H9 (cell line): ENCODE measurements at regions not wholly inside any gene's neighbourhood (a gene's known extent, or its start where the extent isn't known, plus 50 kb on each side); places are given as distances from the start of the nearest gene placed in this dataset.

Experiments
- DNase-seq: peaks from one replicate; pipeline ENCODE4 v3.0.0-alpha.2; 2017
- H2AFZ ChIP-seq: one replicate; pipeline ENCODE4 v1.6.1; 2013; ENCODE audit warnings: mild to moderate bottlenecking, low read length, control low read depth, moderate library complexity
- H2AK5ac ChIP-seq: 2 replicates; pipeline ENCODE4 v1.6.1; 2013; ENCODE audit warnings: low read length, control low read depth, mixed read lengths; ENCODE audit not compliant: insufficient read length
- H2BK120ac ChIP-seq: one replicate; pipeline ENCODE4 v1.6.1; 2013; ENCODE audit warnings: low read depth, mild to moderate bottlenecking, low read length, control low read depth, inconsistent platforms; ENCODE audit not compliant: poor library complexity, severe bottlenecking
- H2BK12ac ChIP-seq: 2 replicates; pipeline ENCODE4 v1.6.1; 2013; ENCODE audit warnings: low read length, control low read depth, mixed read lengths, low read depth; ENCODE audit not compliant: insufficient read length
- H2BK15ac ChIP-seq: 2 replicates; pipeline ENCODE4 v1.6.1; 2013; ENCODE audit warnings: low read depth, low read length, control low read depth
- H2BK20ac ChIP-seq: one replicate; pipeline ENCODE4 v1.6.1; 2013; ENCODE audit warnings: low read depth, mild to moderate bottlenecking, low read length, control low read depth, inconsistent platforms; ENCODE audit not compliant: poor library complexity, severe bottlenecking
- H2BK5ac ChIP-seq: 2 replicates; pipeline ENCODE4 v1.6.1; 2013; ENCODE audit warnings: low read length, control low read depth, mixed read lengths; ENCODE audit not compliant: insufficient read length
- H3K14ac ChIP-seq: 2 replicates; pipeline ENCODE4 v1.6.1; 2013; ENCODE audit warnings: low read length, control low read depth; ENCODE audit not compliant: insufficient read depth
- H3K18ac ChIP-seq: 2 replicates; pipeline ENCODE4 v1.6.1; 2013; ENCODE audit warnings: low read depth, mild to moderate bottlenecking, mixed read lengths, low read length, control low read depth; ENCODE audit not compliant: insufficient read length
- H3K23ac ChIP-seq: 2 replicates; pipeline ENCODE4 v1.6.1; 2013; ENCODE audit warnings: low read length, control low read depth, mixed read lengths, low read depth; ENCODE audit not compliant: insufficient read length
- H3K23me2 ChIP-seq: 2 replicates; pipeline ENCODE4 v1.6.1; 2013; ENCODE audit warnings: low read depth, mild to moderate bottlenecking, mixed read lengths, low read length, control low read depth; ENCODE audit not compliant: insufficient read length, poor library complexity, severe bottlenecking
- H3K27ac ChIP-seq: 2 replicates; pipeline ENCODE4 v1.5.1; 2013; ENCODE audit warnings: low read length, control low read depth, mixed read lengths, low read depth; ENCODE audit not compliant: insufficient read length
- H3K27me3 ChIP-seq: 2 replicates; pipeline ENCODE4 v1.6.1; 2013; ENCODE audit warnings: low read length, control low read depth, inconsistent platforms; ENCODE audit not compliant: insufficient read depth
- H3K4ac ChIP-seq: 2 replicates; pipeline ENCODE4 v1.6.1; 2013; ENCODE audit warnings: low read depth, mild to moderate bottlenecking, control low read depth, inconsistent platforms, low read length, moderate library complexity
- H3K4me1 ChIP-seq: 2 replicates; pipeline ENCODE4 v1.6.1; 2013; ENCODE audit warnings: low read length, control low read depth, inconsistent platforms; ENCODE audit not compliant: insufficient read depth
- H3K4me2 ChIP-seq: 2 replicates; pipeline ENCODE4 v1.6.1; 2013; ENCODE audit warnings: low read length, control low read depth, mixed read lengths; ENCODE audit not compliant: insufficient read length, insufficient read depth
- H3K56ac ChIP-seq: 2 replicates; pipeline ENCODE4 v1.6.1; 2013; ENCODE audit warnings: low read depth, mild to moderate bottlenecking, mixed read lengths, low read length, control low read depth; ENCODE audit not compliant: insufficient read length
- H3K79me1 ChIP-seq: 2 replicates; pipeline ENCODE4 v1.6.1; 2013; ENCODE audit warnings: low read depth, mild to moderate bottlenecking, moderate library complexity, low read length, control low read depth, inconsistent platforms; ENCODE audit not compliant: insufficient read depth, poor library complexity, severe bottlenecking
- H3K79me2 ChIP-seq: 2 replicates; pipeline ENCODE4 v1.6.1; 2013; ENCODE audit warnings: low read length, control low read depth, inconsistent platforms; ENCODE audit not compliant: insufficient read depth
- H3K9ac ChIP-seq: 2 replicates; pipeline ENCODE4 v1.6.1; 2013; ENCODE audit warnings: low read length, control low read depth, mixed read lengths; ENCODE audit not compliant: insufficient read length; ENCODE audit errors: extremely low read depth
- H3K9me3 ChIP-seq: one replicate; pipeline ENCODE4 v1.6.1; 2013; ENCODE audit warnings: low read depth, low read length, inconsistent platforms; ENCODE audit not compliant: control insufficient read depth
- H3T11ph ChIP-seq: one replicate; pipeline ENCODE4 v1.6.1; 2013; ENCODE audit warnings: mild to moderate bottlenecking, low read length, control low read depth, inconsistent platforms
- H4K20me1 ChIP-seq: one replicate; pipeline ENCODE4 v1.6.1; 2013; ENCODE audit not compliant: control insufficient read depth, insufficient read length, insufficient read depth
- H4K5ac ChIP-seq: 2 replicates; pipeline ENCODE4 v1.6.1; 2013; ENCODE audit warnings: low read depth, mild to moderate bottlenecking, mixed read lengths, low read length, control low read depth; ENCODE audit not compliant: insufficient read length
- H4K8ac ChIP-seq: replicated peaks from 2 replicates; pipeline ENCODE4 v1.6.1; 2013; ENCODE audit warnings: low read length, control low read depth, mixed read lengths, low read depth; ENCODE audit not compliant: insufficient read length
- H4K91ac ChIP-seq: 2 replicates; pipeline ENCODE4 v1.6.1; 2013; ENCODE audit warnings: low read depth, mild to moderate bottlenecking, moderate library complexity, mixed read lengths, low read length, control low read depth; ENCODE audit not compliant: insufficient read length
- H3K27ac Mint-ChIP-seq, 3 experiments: 2 replicates in 2 of 3; 3 replicates in 1 of 3; pipeline ENCODE4 v1.8.0; 2020 to 2021; ENCODE audit warnings: mixed read lengths in 3 of 3, mild to moderate bottlenecking in 1 of 3, moderate library complexity in 1 of 3
- H3K27me3 Mint-ChIP-seq: 2 replicates; pipeline ENCODE4 v1.8.0; 2021; ENCODE audit warnings: low read depth, mild to moderate bottlenecking, moderate library complexity, mixed read lengths
- H3K36me3 Mint-ChIP-seq, 3 experiments: 2 replicates in 2 of 3; 3 replicates in 1 of 3; pipeline ENCODE4 v1.8.0; 2020 to 2021; ENCODE audit warnings: low read depth in 3 of 3, mixed read lengths in 3 of 3; ENCODE audit not compliant: insufficient read depth in 1 of 3
- H3K4me1 Mint-ChIP-seq, 2 experiments: 2 replicates each; pipeline ENCODE4 v1.8.0; 2020; ENCODE audit warnings: mixed read lengths in 2 of 2
- H3K4me3 Mint-ChIP-seq, 2 experiments: 2 replicates in 1 of 2; 3 replicates in 1 of 2; pipeline ENCODE4 v1.8.0; 2020 to 2021; ENCODE audit warnings: mild to moderate bottlenecking in 2 of 2, mixed read lengths in 2 of 2, moderate library complexity in 1 of 2
- H3K9me3 Mint-ChIP-seq, 2 experiments: 2 replicates in 1 of 2; 3 replicates in 1 of 2; pipeline ENCODE4 v1.8.0; 2020; ENCODE audit warnings: mild to moderate bottlenecking in 2 of 2, mixed read lengths in 2 of 2, moderate library complexity in 1 of 2
- WGBS: extraction: QIAGEN DNeasy Blood & Tissue Kit; methylation state at CpG from one replicate; pipeline ENCODE4 v1.1.7; 2013; ENCODE audit warnings: missing lambda C conversion rate, low lambda C conversion rate, mixed read lengths; ENCODE audit not compliant: insufficient read length; ENCODE audit errors: extremely low coverage; 5-methylcytosine and 5-hydroxymethylcytosine counted together
- TF ChIP-seq, protein P1 (sequence below): fragments of 200-600 bp; sonication (generic); conservative IDR thresholded peaks from 3 replicates; pipeline ENCODE4 v1.8.0; 2021; ENCODE audit warnings: antibody characterized with exemption, mild to moderate bottlenecking

DNA sequence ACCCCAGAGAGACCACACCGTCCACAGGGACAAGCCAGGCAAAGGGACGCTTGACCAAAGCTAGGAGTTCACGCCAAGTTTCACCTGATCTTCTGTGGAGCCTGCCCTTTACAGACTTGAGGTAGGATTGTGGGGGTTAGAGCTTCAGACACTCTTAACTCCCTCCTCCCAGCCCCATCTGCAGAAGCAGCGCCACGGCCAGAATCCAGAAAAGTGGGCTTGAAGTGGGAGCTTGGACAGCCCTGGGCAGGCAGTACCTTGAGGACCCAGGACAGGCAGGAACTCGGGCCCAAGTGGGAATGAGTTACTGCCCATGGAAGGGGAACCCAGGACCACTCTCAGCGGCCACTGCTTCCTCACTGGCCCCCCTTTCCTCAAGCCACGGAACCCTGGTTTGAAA, 695.9 kb downstream of the TBC1D22A start:
- H3K79me1 ChIP-seq: no peaks in the 10 kb centered on the region
- no peak for DNase-seq
- TF ChIP-seq, protein P1, sequence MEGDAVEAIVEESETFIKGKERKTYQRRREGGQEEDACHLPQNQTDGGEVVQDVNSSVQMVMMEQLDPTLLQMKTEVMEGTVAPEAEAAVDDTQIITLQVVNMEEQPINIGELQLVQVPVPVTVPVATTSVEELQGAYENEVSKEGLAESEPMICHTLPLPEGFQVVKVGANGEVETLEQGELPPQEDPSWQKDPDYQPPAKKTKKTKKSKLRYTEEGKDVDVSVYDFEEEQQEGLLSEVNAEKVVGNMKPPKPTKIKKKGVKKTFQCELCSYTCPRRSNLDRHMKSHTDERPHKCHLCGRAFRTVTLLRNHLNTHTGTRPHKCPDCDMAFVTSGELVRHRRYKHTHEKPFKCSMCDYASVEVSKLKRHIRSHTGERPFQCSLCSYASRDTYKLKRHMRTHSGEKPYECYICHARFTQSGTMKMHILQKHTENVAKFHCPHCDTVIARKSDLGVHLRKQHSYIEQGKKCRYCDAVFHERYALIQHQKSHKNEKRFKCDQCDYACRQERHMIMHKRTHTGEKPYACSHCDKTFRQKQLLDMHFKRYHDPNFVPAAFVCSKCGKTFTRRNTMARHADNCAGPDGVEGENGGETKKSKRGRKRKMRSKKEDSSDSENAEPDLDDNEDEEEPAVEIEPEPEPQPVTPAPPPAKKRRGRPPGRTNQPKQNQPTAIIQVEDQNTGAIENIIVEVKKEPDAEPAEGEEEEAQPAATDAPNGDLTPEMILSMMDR: no peak
- no peak overlapping the region for H2BK20ac ChIP-seq
- H3K23me2 ChIP-seq: no peaks in the 10 kb centered on the region
- Mint-ChIP-seq H3K27me3 (no peaks in the 10 kb centered on the region), H3K9me3 (peaks cover 86 to 96% of the 10 kb centered on the region in 2 experiments), H3K36me3 (peaks cover 0 to 27% (median 2%) of the 10 kb centered on the region in 3 experiments; a peak in 5 of 7 replicates), H3K27ac (no peak overlapping the region), H3K4me3 (no peak overlapping the region), H3K4me1 (no peaks in the 10 kb centered on the region)
- H3K4me1 ChIP-seq: no peaks in the 10 kb centered on the region
- H3K14ac ChIP-seq: no peak overlapping the region
- H2BK15ac ChIP-seq: no peak overlapping the region
- no CpG with 5 or more reads among the region's 8 CpGs for WGBS
- no peak overlapping the region for H2AK5ac ChIP-seq
- H3K18ac ChIP-seq: no peak overlapping the region
- no peak overlapping the region for H4K91ac ChIP-seq
- H2BK5ac ChIP-seq: no peak overlapping the region
- H3K27ac ChIP-seq: no peak overlapping the region
- no peak overlapping the region for H3K4me2 ChIP-seq
- no peak overlapping the region for H2BK120ac ChIP-seq
- H2BK12ac ChIP-seq: no peak overlapping the region
- no peak overlapping the region for H3T11ph ChIP-seq
- no peaks in the 10 kb centered on the region for H3K79me2 ChIP-seq
- H3K27me3 ChIP-seq: no peaks in the 10 kb centered on the region
- no peak overlapping the region for H3K56ac ChIP-seq
- no peak overlapping the region for H2AFZ ChIP-seq
- H4K8ac ChIP-seq: no peak overlapping the region
- H4K5ac ChIP-seq: no peak overlapping the region
- no peak overlapping the region for H3K23ac ChIP-seq
- H3K4ac ChIP-seq: no peak overlapping the region
- peaks cover 73% of the 10 kb centered on the region for H3K9me3 ChIP-seq
- H4K20me1 ChIP-seq: no peaks in the 10 kb centered on the region
- no peak overlapping the region for H3K9ac ChIP-seq
